SK-N-SH treated with all-trans-retinoic acid at 6 μM for 48 hours (cell line): ENCODE measurements at regions not wholly inside any gene's neighbourhood (a gene's known extent, or its start where the extent isn't known, plus 50 kb on each side); places are given as distances from the start of the nearest gene placed in this dataset.

Experiments
- ATAC-seq: fragments of 200-7000 bp; cut with Tn5 transposase; 3 replicates; pipeline ENCODE4 v1.9.1; 2020; ENCODE audit warnings: mild to moderate bottlenecking, moderate library complexity
- CSRNP3 ChIP-seq: fragments of 250-450 bp; sonication (Bioruptor Pico); IDR thresholded peaks from 2 replicates; pipeline ENCODE4 v1.5.1; 2021; ENCODE audit warnings: mild to moderate bottlenecking, moderate library complexity
- ESRRG ChIP-seq: fragments of 250-450 bp; sonication (Bioruptor Pico); IDR thresholded peaks from 2 replicates; pipeline ENCODE4 v1.6.1; 2021; ENCODE audit warnings: mild to moderate bottlenecking
- POU6F1 ChIP-seq: fragments of 250-450 bp; sonication (Bioruptor Pico); IDR thresholded peaks from 2 replicates; pipeline ENCODE4 v1.8.0; 2021; ENCODE audit warnings: low read depth, mild to moderate bottlenecking, moderate library complexity, borderline replicate concordance
- PPARA ChIP-seq: fragments of 250-450 bp; sonication (Bioruptor Pico); IDR thresholded peaks from 2 replicates; pipeline ENCODE4 v1.5.0; 2020; ENCODE audit warnings: mild to moderate bottlenecking, borderline replicate concordance
- RARB ChIP-seq: fragments of 250-450 bp; sonication (Bioruptor Pico); IDR thresholded peaks from 2 replicates; pipeline ENCODE4 v1.8.0; 2021; ENCODE audit warnings: mild to moderate bottlenecking, moderate library complexity
- SNAI2 ChIP-seq: fragments of 250-450 bp; sonication (Bioruptor Pico); IDR thresholded peaks from 2 replicates; pipeline ENCODE4 v1.5.0; 2020; ENCODE audit warnings: mild to moderate bottlenecking, moderate library complexity
- TSHZ2 ChIP-seq: fragments of 250-450 bp; sonication (Bioruptor Pico); IDR thresholded peaks from 2 replicates; pipeline ENCODE4 v1.5.0; 2020; ENCODE audit warnings: mild to moderate bottlenecking, moderate library complexity
- ZC3H10 ChIP-seq: fragments of 250-450 bp; sonication (Bioruptor Pico); IDR thresholded peaks from 2 replicates; pipeline ENCODE4 v1.5.1; 2021; ENCODE audit warnings: mild to moderate bottlenecking, moderate library complexity
- ZFP3 ChIP-seq: fragments of 250-450 bp; sonication (Bioruptor Pico); IDR thresholded peaks from 2 replicates; pipeline ENCODE4 v1.5.0; 2020; ENCODE audit warnings: mild to moderate bottlenecking, moderate library complexity
- ZNF70 ChIP-seq: fragments of 450-650 bp; formaldehyde crosslinking; IDR thresholded peaks from 2 replicates; pipeline ENCODE4 v1.5.0; 2020; ENCODE audit warnings: mild to moderate bottlenecking, moderate library complexity
- ZNF8 ChIP-seq: fragments of 450-650 bp; formaldehyde crosslinking; IDR thresholded peaks from 2 replicates; pipeline ENCODE4 v1.5.0; 2020; ENCODE audit warnings: mild to moderate bottlenecking, moderate library complexity
- TF ChIP-seq, protein P1 (sequence below): fragments of 250-450 bp; sonication (Bioruptor Pico); IDR thresholded peaks from 2 replicates; pipeline ENCODE4 v1.5.1; 2020; ENCODE audit warnings: low read depth, mild to moderate bottlenecking, moderate library complexity
- TF ChIP-seq, protein P2 (sequence below): fragments of 250-450 bp; sonication (Bioruptor Pico); IDR thresholded peaks from 2 replicates; pipeline ENCODE4 v1.8.0; 2020; ENCODE audit warnings: mild to moderate bottlenecking, moderate library complexity, borderline replicate concordance

- TF ChIP-seq TSHZ2 (no peak), POU6F1 (no peak)
Observed at GRCh38 chr14:97618917-97619690, 821.9 kb downstream of the VRK1 start (continued).

DNA sequence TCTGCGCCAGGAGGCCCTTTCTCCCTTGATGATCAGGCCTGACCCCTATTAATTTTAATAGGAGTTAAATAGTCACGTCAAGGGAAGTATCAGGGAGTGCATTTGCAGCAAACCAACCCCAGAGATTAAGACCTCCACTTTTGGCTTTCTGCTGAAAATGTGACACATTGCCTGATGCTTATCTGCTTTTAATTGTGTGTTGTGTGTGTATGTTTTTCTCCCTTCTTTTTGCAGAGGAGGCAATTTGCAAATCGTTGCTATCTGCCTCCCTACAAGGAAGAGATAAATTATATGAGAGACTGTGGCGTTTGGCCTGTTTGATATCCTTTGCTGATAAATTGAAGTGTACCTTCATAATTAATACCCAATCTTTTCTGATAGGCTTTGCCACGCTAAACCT lies 822.9 kb downstream of the VRK1 start:
- ATAC-seq = no peak
- TF ChIP-seq ZFP3 (CRISPR knock-in tag) = no peak
- no peak for TF ChIP-seq ZNF70 (CRISPR knock-in tag)
- no peak for TF ChIP-seq PPARA

DNA sequence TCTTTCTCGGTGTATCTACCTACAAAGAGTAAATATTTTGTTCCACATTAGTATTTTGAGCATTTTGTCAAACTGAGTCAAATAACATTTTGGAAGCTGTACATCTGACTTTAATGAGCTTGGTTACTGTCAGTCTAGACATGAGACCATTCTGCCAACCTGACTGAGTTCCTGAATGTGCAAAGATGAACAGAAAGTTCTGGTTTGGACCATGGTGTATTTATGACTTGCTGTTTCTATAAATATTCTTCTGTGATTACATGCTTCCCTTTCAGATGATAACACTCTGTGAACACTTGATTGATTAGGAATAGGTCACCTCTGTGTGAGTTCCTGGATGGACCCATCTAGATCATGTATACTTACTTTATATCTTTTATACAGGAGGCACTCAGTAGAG lies 827.8 kb downstream of the VRK1 start:
- TF ChIP-seq POU6F1 (no peak), ESRRG (no peak), CSRNP3 (CRISPR knock-in tag) (no peak), SNAI2 (CRISPR knock-in tag) (no peak), TSHZ2 (no peak), ZNF70 (CRISPR knock-in tag) (no peak)
- TF ChIP-seq, protein P1, sequence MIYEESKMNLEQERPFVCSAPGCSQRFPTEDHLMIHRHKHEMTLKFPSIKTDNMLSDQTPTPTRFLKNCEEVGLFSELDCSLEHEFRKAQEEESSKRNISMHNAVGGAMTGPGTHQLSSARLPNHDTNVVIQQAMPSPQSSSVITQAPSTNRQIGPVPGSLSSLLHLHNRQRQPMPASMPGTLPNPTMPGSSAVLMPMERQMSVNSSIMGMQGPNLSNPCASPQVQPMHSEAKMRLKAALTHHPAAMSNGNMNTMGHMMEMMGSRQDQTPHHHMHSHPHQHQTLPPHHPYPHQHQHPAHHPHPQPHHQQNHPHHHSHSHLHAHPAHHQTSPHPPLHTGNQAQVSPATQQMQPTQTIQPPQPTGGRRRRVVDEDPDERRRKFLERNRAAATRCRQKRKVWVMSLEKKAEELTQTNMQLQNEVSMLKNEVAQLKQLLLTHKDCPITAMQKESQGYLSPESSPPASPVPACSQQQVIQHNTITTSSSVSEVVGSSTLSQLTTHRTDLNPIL (CRISPR knock-in tag) = no peak
- TF ChIP-seq, protein P2, sequence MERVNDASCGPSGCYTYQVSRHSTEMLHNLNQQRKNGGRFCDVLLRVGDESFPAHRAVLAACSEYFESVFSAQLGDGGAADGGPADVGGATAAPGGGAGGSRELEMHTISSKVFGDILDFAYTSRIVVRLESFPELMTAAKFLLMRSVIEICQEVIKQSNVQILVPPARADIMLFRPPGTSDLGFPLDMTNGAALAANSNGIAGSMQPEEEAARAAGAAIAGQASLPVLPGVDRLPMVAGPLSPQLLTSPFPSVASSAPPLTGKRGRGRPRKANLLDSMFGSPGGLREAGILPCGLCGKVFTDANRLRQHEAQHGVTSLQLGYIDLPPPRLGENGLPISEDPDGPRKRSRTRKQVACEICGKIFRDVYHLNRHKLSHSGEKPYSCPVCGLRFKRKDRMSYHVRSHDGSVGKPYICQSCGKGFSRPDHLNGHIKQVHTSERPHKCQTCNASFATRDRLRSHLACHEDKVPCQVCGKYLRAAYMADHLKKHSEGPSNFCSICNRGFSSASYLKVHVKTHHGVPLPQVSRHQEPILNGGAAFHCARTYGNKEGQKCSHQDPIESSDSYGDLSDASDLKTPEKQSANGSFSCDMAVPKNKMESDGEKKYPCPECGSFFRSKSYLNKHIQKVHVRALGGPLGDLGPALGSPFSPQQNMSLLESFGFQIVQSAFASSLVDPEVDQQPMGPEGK (CRISPR knock-in tag) = no peak
- no peak for ATAC-seq

- no peak for TF ChIP-seq ESRRG
- no peak for TF ChIP-seq ZNF8
- no peak for TF ChIP-seq CSRNP3 (CRISPR knock-in tag)
- TF ChIP-seq RARB (CRISPR knock-in tag) = no peak
- no peak for TF ChIP-seq ZC3H10 (CRISPR knock-in tag)
- ATAC-seq = no peak
Observed at GRCh38 chr14:97625477-97625876, 828.3 kb downstream of the VRK1 start.
